Psoas muscle (tissue), 7 donors: ENCODE measurements at regions not wholly inside any gene's neighbourhood (a gene's known extent, or its start where the extent isn't known, plus 50 kb on each side); places are given as distances from the start of the nearest gene placed in this dataset.

ENCODE experiments used
- ATAC-seq, 4 donors: fragments of 200-7000 bp; cut with Tn5 transposase; one replicate each; pipeline ENCODE4 v1.9.1; 2020; ENCODE audit warnings: moderate library complexity in 3 of 4, mild to moderate bottlenecking in 2 of 4
- DNase-seq, 2 donors: peaks; one replicate each; pipeline ENCODE4 v3.0.0-alpha.2; 2020
- H3K27ac ChIP-seq: fragments of 200-600 bp; one replicate; pipeline ENCODE4 v1.8.0; 2022
- H3K27me3 ChIP-seq, 3 donors: fragments of 200-600 bp in 1 of 3; one replicate each; pipeline versions ENCODE4 v1.6.1 to v1.8.0; 2013 to 2022; ENCODE audit warnings: low read length in 2 of 3, mild to moderate bottlenecking in 2 of 3, moderate library complexity in 1 of 3; ENCODE audit not compliant: insufficient read depth in 3 of 3
- H3K36me3 ChIP-seq, 2 donors: fragments of 200-600 bp in 1 of 2; one replicate each; pipeline versions ENCODE4 v1.6.1 to v1.8.0; 2013 to 2022; ENCODE audit warnings: low read depth in 1 of 2, mild to moderate bottlenecking in 1 of 2, moderate library complexity in 1 of 2; ENCODE audit not compliant: insufficient read depth in 1 of 2
- H3K4me1 ChIP-seq: fragments of 200-600 bp; one replicate; pipeline ENCODE4 v1.8.0; 2022
- H3K4me3 ChIP-seq: fragments of 200-600 bp; one replicate; pipeline ENCODE4 v1.8.0; 2022; ENCODE audit warnings: mild to moderate bottlenecking
- H3K9me3 ChIP-seq: fragments of 200-600 bp; one replicate; pipeline ENCODE4 v1.8.0; 2022
- WGBS, 3 donors: extraction: QIAGEN DNeasy Blood & Tissue Kit; methylation state at CpG; one replicate each; pipeline versions ENCODE4 v1.1.6 to v1.1.7; 2013; 5-methylcytosine and 5-hydroxymethylcytosine counted together
- intact Hi-C, 2 donors: fragments of 100-400 bp; cut with DNase I; formaldehyde crosslinking; loops; one replicate each; pipeline versions ENCODE4 v1.11.0 to v1.14.2; 2022
- TF ChIP-seq, protein P1 (sequence below): fragments of 200-600 bp; IDR thresholded peaks from one replicate; pipeline ENCODE4 v1.8.0; 2022; ENCODE audit warnings: antibody characterized with exemption
- donor health status: healthy with polysubstance abuse.
- donor health status: DM: no; HTN: no; CAD: no; lungs with moderate emphysema.
- donor health status: Bipolar disorder and iron deficiency.
- donor health status: healthy.
- donor health status: DM: yes; HTN: yes; CAD: no.
- donor health status: DM: no; HTN: no; CAD: no.
- donor health status: DM: yes; HTN: yes; CAD: no.

DNA sequence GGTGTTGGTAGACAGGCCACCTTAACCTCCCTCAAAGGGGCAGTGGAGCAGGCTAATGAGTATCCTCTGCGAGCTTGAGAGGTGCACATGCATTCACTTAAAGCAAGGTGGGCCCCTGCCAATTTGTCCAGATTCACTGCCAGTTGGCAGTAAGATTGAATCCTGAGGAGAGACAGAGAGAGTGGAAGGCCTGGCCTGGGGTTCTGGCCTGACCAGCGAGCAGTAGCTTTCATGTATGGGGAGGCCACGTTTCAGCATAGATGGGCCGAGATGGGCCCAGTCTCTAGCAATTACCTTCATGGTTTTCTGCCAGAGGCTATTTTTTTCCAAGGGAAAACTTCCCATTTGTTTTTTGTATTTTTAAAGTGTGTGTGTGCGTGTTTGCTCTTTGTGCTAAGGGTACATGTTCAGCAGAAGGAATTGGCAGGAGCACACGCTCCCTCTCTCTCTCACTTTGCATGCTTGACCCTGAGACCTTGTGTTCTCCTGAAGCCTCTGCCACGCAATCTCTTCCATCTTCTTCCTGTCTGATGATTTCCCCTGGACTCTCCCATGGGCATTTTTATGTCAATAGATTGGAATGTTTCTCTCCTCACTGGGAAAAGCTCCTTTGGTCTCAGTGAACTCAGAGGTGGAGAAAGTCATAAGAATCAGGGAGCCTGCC, 215.8 kb upstream of the SFRP2 start:
- Histone ChIP-seq H3K27me3 (no peaks in the 10 kb centered on the region), H3K9me3 (no peaks in the 10 kb centered on the region), H3K4me1 (no peaks in the 10 kb centered on the region), H3K4me3 (no peak overlapping the region), H3K36me3 (no peaks in the 10 kb centered on the region), H3K27ac (peak overlapping the region; percentile 50)
- ATAC-seq: peak in 3 of 4 donors; percentile 65 to 83 (median 80)
- intact Hi-C loops: no loop called here
- WGBS, 3 donors: 50 to 57% (median 52%) methylated on average over 7 of the region's 7 CpGs
- TF ChIP-seq, protein P1, sequence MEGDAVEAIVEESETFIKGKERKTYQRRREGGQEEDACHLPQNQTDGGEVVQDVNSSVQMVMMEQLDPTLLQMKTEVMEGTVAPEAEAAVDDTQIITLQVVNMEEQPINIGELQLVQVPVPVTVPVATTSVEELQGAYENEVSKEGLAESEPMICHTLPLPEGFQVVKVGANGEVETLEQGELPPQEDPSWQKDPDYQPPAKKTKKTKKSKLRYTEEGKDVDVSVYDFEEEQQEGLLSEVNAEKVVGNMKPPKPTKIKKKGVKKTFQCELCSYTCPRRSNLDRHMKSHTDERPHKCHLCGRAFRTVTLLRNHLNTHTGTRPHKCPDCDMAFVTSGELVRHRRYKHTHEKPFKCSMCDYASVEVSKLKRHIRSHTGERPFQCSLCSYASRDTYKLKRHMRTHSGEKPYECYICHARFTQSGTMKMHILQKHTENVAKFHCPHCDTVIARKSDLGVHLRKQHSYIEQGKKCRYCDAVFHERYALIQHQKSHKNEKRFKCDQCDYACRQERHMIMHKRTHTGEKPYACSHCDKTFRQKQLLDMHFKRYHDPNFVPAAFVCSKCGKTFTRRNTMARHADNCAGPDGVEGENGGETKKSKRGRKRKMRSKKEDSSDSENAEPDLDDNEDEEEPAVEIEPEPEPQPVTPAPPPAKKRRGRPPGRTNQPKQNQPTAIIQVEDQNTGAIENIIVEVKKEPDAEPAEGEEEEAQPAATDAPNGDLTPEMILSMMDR: no peak
- peak in 1 of 2 donors; percentile 54 for DNase-seq

DNA sequence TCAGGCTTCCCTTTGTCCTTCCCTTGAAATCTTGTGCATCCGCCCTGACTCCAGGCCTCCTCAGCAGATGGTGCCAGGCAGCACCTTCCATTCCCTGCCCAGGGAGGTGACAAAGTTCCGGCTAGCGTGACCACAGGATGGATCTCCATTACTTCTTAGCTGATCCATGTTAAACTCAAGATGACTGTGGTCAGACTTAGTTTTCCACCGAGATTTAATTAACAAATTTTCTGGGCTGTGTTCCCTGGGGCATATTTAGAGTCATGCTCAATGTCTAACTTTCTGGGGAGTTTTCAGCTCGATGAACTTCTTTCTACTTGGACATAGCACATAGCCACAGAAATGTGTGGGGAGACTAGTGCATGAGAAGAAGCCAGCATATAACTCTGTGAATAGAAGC, 215.1 kb upstream of the SFRP2 start:
- TF ChIP-seq, protein P1: no peak
- WGBS, 3 donors: 72 to 78% (median 75%) methylated on average over 5 of the region's 5 CpGs
- intact Hi-C loops: no loop called here
- DNase-seq (no peak), ATAC-seq (no peak)
- H3K9me3 ChIP-seq: no peaks in the 10 kb centered on the region
- H3K36me3 ChIP-seq: no peaks in the 10 kb centered on the region
- no peaks in the 10 kb centered on the region for H3K27me3 ChIP-seq
- H3K4me1 ChIP-seq: no peaks in the 10 kb centered on the region
- no peak overlapping the region for H3K27ac ChIP-seq
- H3K4me3 ChIP-seq: no peak overlapping the region

DNA sequence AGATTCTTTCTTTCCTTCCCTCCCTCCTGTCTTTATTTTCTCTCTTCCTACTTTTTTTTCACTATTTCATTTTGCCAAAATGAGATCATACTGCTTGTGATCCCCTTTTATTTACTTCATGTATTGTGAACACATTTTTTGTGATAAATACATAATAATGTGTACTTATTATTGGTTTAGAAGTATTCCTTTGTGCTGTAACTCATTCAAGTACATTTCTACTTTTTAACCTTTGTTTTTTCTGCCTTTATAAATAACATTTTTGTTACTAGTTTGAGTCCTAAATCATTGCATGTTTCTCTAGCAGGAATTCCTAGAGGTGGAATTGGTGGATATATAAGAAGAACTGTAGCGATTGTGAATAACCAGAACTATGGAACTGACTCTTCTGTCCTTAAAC, 214.5 kb upstream of the SFRP2 start:
- Histone ChIP-seq H3K9me3 (no peaks in the 10 kb centered on the region), H3K36me3 (no peaks in the 10 kb centered on the region), H3K4me1 (no peaks in the 10 kb centered on the region), H3K27ac (no peak overlapping the region), H3K27me3 (no peaks in the 10 kb centered on the region), H3K4me3 (no peak overlapping the region)
- 86 to 97% (median 91%) methylated on average over 1 of the region's 1 CpG for WGBS, 3 donors
- TF ChIP-seq, protein P1: no peak
- DNase-seq (no peak), ATAC-seq (no peak)
- intact Hi-C loops: no loop called here

DNA sequence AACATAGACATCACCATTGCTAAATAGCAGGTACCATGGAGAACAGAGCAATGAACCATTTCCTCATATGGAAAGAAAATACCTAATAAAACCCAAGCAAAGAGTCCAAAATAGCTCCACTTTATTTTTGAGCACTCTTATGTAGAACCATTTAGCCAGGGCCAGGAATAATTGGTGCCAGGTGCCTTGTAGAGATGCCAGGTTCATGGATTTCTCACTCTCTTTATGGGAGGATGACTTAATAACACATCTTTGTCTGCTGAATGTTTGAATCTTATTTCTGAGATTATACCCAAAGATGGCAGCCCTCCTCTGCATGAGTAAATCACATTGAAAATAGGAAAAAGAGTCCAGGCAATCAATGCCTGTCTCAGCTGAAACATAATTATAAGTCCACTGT, 212.3 kb upstream of the SFRP2 start:
- TF ChIP-seq, protein P1: no peak
- no peak overlapping the region for H3K27ac ChIP-seq
- no peak for ATAC-seq
- no peak overlapping the region for H3K4me3 ChIP-seq
- no peaks in the 10 kb centered on the region for H3K4me1 ChIP-seq
- H3K27me3 ChIP-seq: no peaks in the 10 kb centered on the region
- H3K9me3 ChIP-seq: no peaks in the 10 kb centered on the region
- no peaks in the 10 kb centered on the region for H3K36me3 ChIP-seq
- no peak for DNase-seq
- intact Hi-C loops: no loop called here

DNA sequence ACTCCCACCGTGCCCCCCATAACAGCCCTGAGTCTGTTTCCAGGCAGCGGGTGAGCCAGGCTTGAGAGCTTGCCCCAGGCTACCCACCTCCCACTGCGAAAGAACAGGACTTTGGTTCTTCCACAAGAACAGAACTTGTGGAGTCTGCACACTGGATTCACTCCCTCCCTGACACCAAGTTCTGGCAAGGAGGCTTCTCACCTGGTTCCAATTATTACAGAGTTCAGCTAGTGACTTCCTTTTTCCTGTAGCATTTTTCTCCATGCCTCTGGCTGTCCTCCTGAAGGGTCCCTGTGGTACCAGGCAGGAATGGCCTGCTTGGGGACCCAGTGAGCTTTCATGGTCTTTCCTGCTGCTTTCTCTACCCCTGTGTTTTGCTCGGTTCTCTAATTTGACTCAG, 208.6 kb upstream of the SFRP2 start:
- H3K4me3 ChIP-seq: no peak overlapping the region
- H3K36me3 ChIP-seq: no peaks in the 10 kb centered on the region
- DNase-seq: no peak
- no peak overlapping the region for H3K27ac ChIP-seq
- 64 to 75% (median 67%) methylated on average over 4 of the region's 4 CpGs for WGBS, 3 donors
- TF ChIP-seq, protein P1: no peak
- no peaks in the 10 kb centered on the region for H3K27me3 ChIP-seq
- no peaks in the 10 kb centered on the region for H3K9me3 ChIP-seq
- no peaks in the 10 kb centered on the region for H3K4me1 ChIP-seq
- intact Hi-C loops: no loop called here
- ATAC-seq: no peak
